Adrenal gland (tissue), 5 donors: ENCODE measurements at regions not wholly inside any gene's neighbourhood (a gene's known extent, or its start where the extent isn't known, plus 50 kb on each side); places are given as distances from the start of the nearest gene placed in this dataset.

ENCODE experiments used
- CTCF ChIP-seq, 6 experiments: fragments of 450-650 bp in 4 of 6; fragments of 200-600 bp in 2 of 6; sonication (generic) in 1 of 6; IDR thresholded peaks; 1 replicate in 5 of 6; 2 replicates in 1 of 6; pipeline versions ENCODE4 v1.5.1 to v1.8.0; 2016 to 2021; ENCODE audit warnings: antibody characterized with exemption in 6 of 6, mild to moderate bottlenecking in 2 of 6, moderate library complexity in 1 of 6
- POLR2A ChIP-seq, 2 donors: fragments of 450-650 bp; IDR thresholded peaks; one replicate each; pipeline ENCODE4 v1.6.1; 2017; ENCODE audit warnings: antibody characterized with exemption in 2 of 2, mild to moderate bottlenecking in 2 of 2, moderate library complexity in 1 of 2
- donor health status: DM: no; HTN: no; CAD: no.

GRCh38 chr1:112817555-112818373, 102.6 kb upstream of the PPM1J start:
- TF ChIP-seq CTCF (IDR thresholded peaks at IDR 0.05) (no peak), POLR2A (IDR thresholded peaks at IDR 0.05) (no peak)
